ENCODE measurements at regions not wholly inside any gene's neighbourhood (a gene's known extent, or its start where the extent isn't known, plus 50 kb on each side); places are given as distances from the start of the nearest gene placed in this dataset.

- DNase-seq = no peak
- Histone ChIP-seq H3K4me3 (no peak overlapping the region), H3K9me3 (replicated peaks) (peaks cover 50% of the 10 kb centered on the region), H3K36me3 (no peaks in the 10 kb centered on the region), H3K4me1 (no peaks in the 10 kb centered on the region), H3K27me3 (ENCODE audit: low read depth) (no peaks in the 10 kb centered on the region), H3K27ac (replicated peaks) (no peak overlapping the region)
- intact Hi-C loops (cut with micrococcal nuclease) = no loop called here
- no peak for TF ChIP-seq CTCF (IDR thresholded peaks at IDR 0.05; ENCODE audit: borderline replicate concordance)
Measured at GRCh38 chr3:18195836-18196235, 229.3 kb downstream of the SATB1 start.

DNA sequence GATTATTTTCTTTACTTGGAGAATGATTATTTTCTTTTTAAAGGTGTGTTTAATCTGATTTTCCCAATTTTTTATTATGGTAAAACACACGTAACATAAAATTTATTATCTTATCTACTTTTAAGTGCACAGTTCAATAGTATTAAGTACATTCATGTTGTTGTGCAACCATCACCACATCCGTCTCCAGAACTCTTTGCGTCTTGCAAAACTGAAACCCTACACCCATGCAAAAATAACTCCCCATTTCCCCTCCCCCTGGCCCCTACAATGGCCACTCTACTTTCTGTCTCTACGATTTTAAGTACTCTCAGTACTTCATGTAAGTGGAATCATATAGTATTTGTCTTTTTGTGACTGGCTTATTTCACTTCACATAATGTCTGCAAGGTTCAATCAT is 230.7 kb downstream of the SATB1 start:
- Histone ChIP-seq H3K27ac (replicated peaks) (no peak overlapping the region), H3K27me3 (ENCODE audit: low read depth) (no peaks in the 10 kb centered on the region), H3K4me1 (no peaks in the 10 kb centered on the region), H3K9me3 (replicated peaks) (peaks cover 39% of the 10 kb centered on the region), H3K36me3 (no peaks in the 10 kb centered on the region), H3K4me3 (no peak overlapping the region)
- intact Hi-C loops (cut with micrococcal nuclease) = no loop called here
- no peak for DNase-seq
- TF ChIP-seq CTCF (IDR thresholded peaks at IDR 0.05; ENCODE audit: borderline replicate concordance) = no peak

DNA sequence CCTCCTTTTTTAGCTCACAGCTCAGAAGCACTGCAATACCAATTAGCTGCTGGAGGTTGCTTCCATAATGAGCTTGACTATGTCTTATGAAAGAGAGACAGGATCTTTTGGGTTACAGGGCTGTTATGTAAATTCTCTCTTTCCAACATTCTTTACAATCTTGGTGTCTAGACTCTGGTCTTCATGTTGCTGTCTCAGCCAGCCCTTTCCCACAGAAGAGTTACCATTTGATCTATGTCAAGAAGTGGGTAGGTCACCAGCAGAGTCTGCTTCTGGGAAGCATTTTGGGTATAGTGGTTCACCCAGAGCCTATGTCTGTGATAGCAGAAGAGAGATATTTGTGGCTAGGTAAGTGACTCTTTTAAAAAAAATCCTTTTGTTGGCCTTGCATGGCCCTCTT is 234.5 kb downstream of the SATB1 start:
- no peaks in the 10 kb centered on the region for H3K27me3 ChIP-seq (ENCODE audit: low read depth)
- intact Hi-C loops (cut with micrococcal nuclease) = no loop called here
- H3K27ac ChIP-seq (replicated peaks) = no peak overlapping the region
- H3K4me3 ChIP-seq = no peak overlapping the region
- no peak for DNase-seq
- no peak for TF ChIP-seq CTCF (IDR thresholded peaks at IDR 0.05; ENCODE audit: borderline replicate concordance)
- H3K4me1 ChIP-seq = no peaks in the 10 kb centered on the region
- H3K9me3 ChIP-seq (replicated peaks) = peaks cover 6% of the 10 kb centered on the region
- no peaks in the 10 kb centered on the region for H3K36me3 ChIP-seq

DNA sequence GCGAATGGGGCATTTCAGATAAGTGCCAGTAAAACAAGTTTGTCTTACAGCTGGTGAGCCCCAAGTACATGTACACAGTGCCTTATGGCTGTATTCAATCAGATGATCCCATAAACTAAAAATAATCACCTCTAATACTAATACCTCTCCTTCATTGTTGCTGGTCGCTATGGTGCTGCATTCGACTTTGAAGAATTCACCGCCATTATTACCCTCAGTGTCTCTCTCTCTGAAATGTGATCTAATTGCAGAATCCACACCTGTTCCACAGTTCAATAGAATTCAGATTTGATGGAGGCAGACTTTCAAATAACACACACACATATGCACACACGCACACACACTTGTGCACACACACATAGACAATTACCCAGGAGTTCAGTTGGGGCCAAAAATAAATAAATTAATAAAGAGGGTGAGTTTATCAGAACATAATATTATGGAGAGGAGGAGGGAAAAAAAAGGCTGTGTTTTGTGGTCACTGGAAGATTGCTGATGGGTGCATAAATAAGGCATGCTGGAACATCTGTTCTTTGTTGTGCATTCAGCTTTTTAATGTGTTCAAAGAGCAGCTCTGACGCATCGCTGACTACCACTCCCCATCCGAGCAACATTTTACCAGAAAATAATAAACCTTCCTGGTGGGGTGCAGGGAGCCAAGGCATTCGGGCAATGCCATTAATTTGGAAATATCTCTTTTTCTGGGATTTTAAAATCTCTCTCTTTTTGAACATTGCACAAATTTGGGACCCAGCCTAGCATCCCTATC is 235.7 kb downstream of the SATB1 start:
- no peaks in the 10 kb centered on the region for H3K9me3 ChIP-seq (replicated peaks)
- H3K36me3 ChIP-seq = no peaks in the 10 kb centered on the region
- no peaks in the 10 kb centered on the region for H3K4me1 ChIP-seq
- intact Hi-C loops (cut with micrococcal nuclease) = no loop called here
- H3K4me3 ChIP-seq = no peak overlapping the region
- DNase-seq = no peak
- TF ChIP-seq CTCF (IDR thresholded peaks at IDR 0.05; ENCODE audit: borderline replicate concordance) = no peak
- H3K27me3 ChIP-seq (ENCODE audit: low read depth) = no peaks in the 10 kb centered on the region
- no peak overlapping the region for H3K27ac ChIP-seq (replicated peaks)

DNA sequence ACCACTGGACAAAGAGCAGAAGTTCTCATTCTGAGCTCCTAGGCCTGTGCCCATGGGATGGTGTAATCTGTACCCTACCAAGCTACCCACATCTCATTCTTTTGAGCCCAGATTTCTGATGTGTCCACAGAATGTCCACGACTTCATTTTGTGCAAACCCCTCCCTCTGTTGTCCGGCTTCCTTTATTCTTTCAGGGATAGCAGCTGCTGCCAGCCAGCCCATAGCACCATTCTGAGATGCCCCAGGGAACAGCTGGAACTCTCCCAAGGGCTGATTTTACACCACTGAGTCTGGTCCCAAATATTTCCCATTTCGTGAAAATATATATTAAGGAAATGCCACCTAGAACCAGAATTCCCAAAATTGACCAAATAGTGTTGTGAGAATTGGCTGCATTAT is 236.6 kb downstream of the SATB1 start:
- Histone ChIP-seq H3K4me3 (no peak overlapping the region), H3K27ac (replicated peaks) (no peak overlapping the region), H3K36me3 (no peaks in the 10 kb centered on the region), H3K27me3 (ENCODE audit: low read depth) (no peaks in the 10 kb centered on the region), H3K4me1 (no peaks in the 10 kb centered on the region), H3K9me3 (replicated peaks) (no peaks in the 10 kb centered on the region)
- intact Hi-C loops (cut with micrococcal nuclease) = no loop called here
- DNase-seq = no peak
- TF ChIP-seq CTCF (IDR thresholded peaks at IDR 0.05; ENCODE audit: borderline replicate concordance) = no peak
